Upper lobe of left lung (tissue), 6 donors: ENCODE measurements at regions not wholly inside any gene's neighbourhood (a gene's known extent, or its start where the extent isn't known, plus 50 kb on each side); places are given as distances from the start of the nearest gene placed in this dataset.
A peak's percentile ranks its signal among the peaks of the same experiment; 100 is the strongest.

Experiments
- ATAC-seq, 2 donors: fragments of 200-7000 bp; cut with Tn5 transposase; one replicate each; pipeline ENCODE4 v1.9.1; 2022; ENCODE audit warnings: mild to moderate bottlenecking in 2 of 2, moderate library complexity in 2 of 2; ENCODE audit not compliant: low FRiP score in 2 of 2
- DNase-seq, 2 donors: peaks; one replicate each; pipeline ENCODE4 v3.0.0-alpha.2; 2019 to 2020
- H3K27ac ChIP-seq, 4 donors: fragments of 200-600 bp; sonication (generic); one replicate each; pipeline ENCODE4 v1.5.1; 2016 to 2019
- H3K27me3 ChIP-seq, 4 donors: fragments of 200-600 bp; sonication (generic); one replicate each; pipeline ENCODE4 v1.5.1; 2017 to 2019
- H3K36me3 ChIP-seq, 4 donors: fragments of 200-600 bp; sonication (generic); one replicate each; pipeline ENCODE4 v1.5.1; 2016 to 2019
- H3K4me1 ChIP-seq, 4 donors: fragments of 200-600 bp; sonication (generic); one replicate each; pipeline ENCODE4 v1.5.1; 2018 to 2019
- H3K4me3 ChIP-seq, 4 donors: fragments of 200-600 bp; sonication (generic); one replicate each; pipeline ENCODE4 v1.5.1; 2017 to 2019; ENCODE audit warnings: mild to moderate bottlenecking in 2 of 4, moderate library complexity in 1 of 4
- H3K9me3 ChIP-seq, 4 donors: fragments of 200-600 bp; sonication (generic); one replicate each; pipeline ENCODE4 v1.5.1; 2018 to 2019
- EP300 ChIP-seq, 4 donors: sonication (generic); formaldehyde crosslinking; IDR thresholded peaks; one replicate each; pipeline ENCODE4 v1.5.1; 2017; ENCODE audit warnings: antibody characterized with exemption in 4 of 4, control low read depth in 2 of 4
- POLR2A ChIP-seq, 4 donors: fragments of 450-650 bp; IDR thresholded peaks; one replicate each; pipeline ENCODE4 v1.5.1; 2016 to 2017; ENCODE audit warnings: antibody characterized with exemption in 4 of 4, mild to moderate bottlenecking in 2 of 4
- POLR2AphosphoS5 ChIP-seq, 2 donors: sonication (generic); formaldehyde crosslinking; IDR thresholded peaks; one replicate each; pipeline ENCODE4 v1.5.1; 2017; ENCODE audit warnings: antibody characterized with exemption in 2 of 2
- WGBS, 2 donors: methylation state at CpG; one replicate each; pipeline ENCODE4 v1.1.5; 2017 to 2018; 5-methylcytosine and 5-hydroxymethylcytosine counted together
- TF ChIP-seq, protein P1 (sequence below), 6 experiments: fragments of 450-650 bp in 4 of 6; fragments of 200-600 bp in 2 of 6; sonication (generic) in 2 of 6; IDR thresholded peaks; one replicate each; pipeline ENCODE4 v1.5.1; 2016 to 2019; ENCODE audit warnings: antibody characterized with exemption in 6 of 6
- donor health status: DM: no; HTN: no; CAD: no; lungs with moderate emphysema.
- donor health status: DM: no; HTN: yes; CAD: no; lungs with severe emphysema.

DNA sequence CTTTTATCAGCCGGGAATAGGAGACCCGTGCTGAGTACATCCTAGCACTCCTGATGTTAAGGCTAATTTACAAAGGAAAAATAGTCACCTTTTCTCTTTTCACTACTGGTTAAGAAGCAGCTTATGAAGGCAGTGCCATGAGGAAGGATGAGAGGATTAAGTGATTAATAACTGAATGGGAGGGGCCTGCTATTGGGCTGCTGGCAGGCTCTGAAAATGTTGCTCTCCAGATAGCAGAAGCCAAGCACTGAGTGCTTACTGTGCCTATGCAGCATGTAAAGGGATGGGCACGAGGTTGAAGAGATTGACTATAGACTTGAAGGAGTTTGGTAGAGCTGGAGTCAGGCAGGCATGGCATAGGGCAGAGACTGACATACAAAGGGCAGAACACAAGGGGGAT, 282.4 kb upstream of the THSD7B start:
- H3K4me3 ChIP-seq = no peak overlapping the region
- H3K36me3 ChIP-seq = no peaks in the 10 kb centered on the region
- H3K27ac ChIP-seq = no peak overlapping the region
- no peaks in the 10 kb centered on the region for H3K27me3 ChIP-seq
- no peak for ATAC-seq
- DNase-seq = no peak
- 85 to 87% methylated on average over 3 of the region's 3 CpGs for WGBS, 2 donors
- H3K9me3 ChIP-seq = peaks cover 0 to 6% (median 0%) of the 10 kb centered on the region in 4 donors
- no peaks in the 10 kb centered on the region for H3K4me1 ChIP-seq
- TF ChIP-seq POLR2A (IDR thresholded peaks at IDR 0.05) (no peak), POLR2AphosphoS5 (IDR thresholded peaks at IDR 0.05) (no peak), EP300 (IDR thresholded peaks at IDR 0.05) (no peak)
- TF ChIP-seq, protein P1, sequence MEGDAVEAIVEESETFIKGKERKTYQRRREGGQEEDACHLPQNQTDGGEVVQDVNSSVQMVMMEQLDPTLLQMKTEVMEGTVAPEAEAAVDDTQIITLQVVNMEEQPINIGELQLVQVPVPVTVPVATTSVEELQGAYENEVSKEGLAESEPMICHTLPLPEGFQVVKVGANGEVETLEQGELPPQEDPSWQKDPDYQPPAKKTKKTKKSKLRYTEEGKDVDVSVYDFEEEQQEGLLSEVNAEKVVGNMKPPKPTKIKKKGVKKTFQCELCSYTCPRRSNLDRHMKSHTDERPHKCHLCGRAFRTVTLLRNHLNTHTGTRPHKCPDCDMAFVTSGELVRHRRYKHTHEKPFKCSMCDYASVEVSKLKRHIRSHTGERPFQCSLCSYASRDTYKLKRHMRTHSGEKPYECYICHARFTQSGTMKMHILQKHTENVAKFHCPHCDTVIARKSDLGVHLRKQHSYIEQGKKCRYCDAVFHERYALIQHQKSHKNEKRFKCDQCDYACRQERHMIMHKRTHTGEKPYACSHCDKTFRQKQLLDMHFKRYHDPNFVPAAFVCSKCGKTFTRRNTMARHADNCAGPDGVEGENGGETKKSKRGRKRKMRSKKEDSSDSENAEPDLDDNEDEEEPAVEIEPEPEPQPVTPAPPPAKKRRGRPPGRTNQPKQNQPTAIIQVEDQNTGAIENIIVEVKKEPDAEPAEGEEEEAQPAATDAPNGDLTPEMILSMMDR (IDR thresholded peaks at IDR 0.05) = no peak

DNA sequence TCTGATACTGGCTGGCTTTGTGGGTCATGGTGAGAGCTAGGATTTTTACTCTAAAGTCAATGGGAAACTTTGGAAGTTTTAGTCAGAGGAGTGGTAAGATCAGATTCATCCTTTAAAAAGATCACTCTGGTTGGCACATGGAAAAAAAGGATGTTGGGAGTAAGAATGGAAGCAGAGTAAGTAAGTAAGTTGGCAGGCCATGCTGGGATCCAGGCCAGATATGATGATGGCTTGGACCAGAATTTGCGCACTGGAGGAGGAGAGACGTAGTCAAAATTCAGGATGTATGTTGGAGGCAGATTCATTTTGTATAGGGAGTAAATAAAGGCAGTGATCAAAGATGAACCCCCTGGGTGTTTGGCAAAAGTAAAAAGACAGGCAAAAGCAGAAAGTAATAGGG, 283.3 kb upstream of the THSD7B start:
- no peak for ATAC-seq

DNA sequence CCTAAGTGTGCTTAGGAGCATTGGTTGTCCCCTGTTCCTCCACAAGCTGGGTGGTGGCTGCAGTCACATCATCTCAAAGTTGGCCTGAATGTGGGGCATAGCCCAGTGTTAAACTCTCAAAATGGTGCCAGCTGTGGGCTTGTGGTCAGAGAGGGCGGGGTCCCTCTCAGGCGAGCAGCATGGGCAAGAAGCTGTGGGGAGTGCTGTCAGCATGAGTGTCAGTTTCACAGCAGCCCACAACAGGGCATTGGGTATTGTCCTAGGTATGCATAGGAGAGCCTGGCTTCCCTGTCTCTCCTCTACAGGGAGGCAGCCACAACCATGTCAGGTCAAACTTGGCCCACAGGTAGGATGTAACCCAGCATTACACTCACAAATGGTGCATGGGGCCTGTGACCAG, 285.6 kb upstream of the THSD7B start:
- H3K9me3 ChIP-seq = peaks cover 0 to 6% (median 0%) of the 10 kb centered on the region in 4 donors
- 71% methylated on average over 2 of the region's 2 CpGs; no CpG with 5 or more reads in 1 of the 2 donors for WGBS, 2 donors
- no peak for ATAC-seq
- no peaks in the 10 kb centered on the region for H3K4me1 ChIP-seq
- no peak overlapping the region for H3K4me3 ChIP-seq
- no peaks in the 10 kb centered on the region for H3K36me3 ChIP-seq
- TF ChIP-seq, protein P1 (IDR thresholded peaks at IDR 0.05) = no peak
- TF ChIP-seq EP300 (IDR thresholded peaks at IDR 0.05) (no peak), POLR2AphosphoS5 (IDR thresholded peaks at IDR 0.05) (no peak), POLR2A (IDR thresholded peaks at IDR 0.05) (no peak)
- no peak for DNase-seq
- no peaks in the 10 kb centered on the region for H3K27me3 ChIP-seq
- no peak overlapping the region for H3K27ac ChIP-seq

More for the DNA sequence above, 283.3 kb upstream of the THSD7B start:
- H3K4me1 ChIP-seq = no peaks in the 10 kb centered on the region
- H3K4me3 ChIP-seq = no peak overlapping the region
- H3K27ac ChIP-seq = no peak overlapping the region
- DNase-seq = no peak
- peaks cover 0 to 6% (median 0%) of the 10 kb centered on the region in 4 donors for H3K9me3 ChIP-seq
- no peaks in the 10 kb centered on the region for H3K27me3 ChIP-seq
- H3K36me3 ChIP-seq = no peaks in the 10 kb centered on the region
- WGBS, 2 donors = 83 to 85% methylated on average over 2 of the region's 2 CpGs
- TF ChIP-seq POLR2A (IDR thresholded peaks at IDR 0.05) (no peak), EP300 (IDR thresholded peaks at IDR 0.05) (no peak), POLR2AphosphoS5 (IDR thresholded peaks at IDR 0.05) (no peak)
- TF ChIP-seq, protein P1 (IDR thresholded peaks at IDR 0.05) = no peak

DNA sequence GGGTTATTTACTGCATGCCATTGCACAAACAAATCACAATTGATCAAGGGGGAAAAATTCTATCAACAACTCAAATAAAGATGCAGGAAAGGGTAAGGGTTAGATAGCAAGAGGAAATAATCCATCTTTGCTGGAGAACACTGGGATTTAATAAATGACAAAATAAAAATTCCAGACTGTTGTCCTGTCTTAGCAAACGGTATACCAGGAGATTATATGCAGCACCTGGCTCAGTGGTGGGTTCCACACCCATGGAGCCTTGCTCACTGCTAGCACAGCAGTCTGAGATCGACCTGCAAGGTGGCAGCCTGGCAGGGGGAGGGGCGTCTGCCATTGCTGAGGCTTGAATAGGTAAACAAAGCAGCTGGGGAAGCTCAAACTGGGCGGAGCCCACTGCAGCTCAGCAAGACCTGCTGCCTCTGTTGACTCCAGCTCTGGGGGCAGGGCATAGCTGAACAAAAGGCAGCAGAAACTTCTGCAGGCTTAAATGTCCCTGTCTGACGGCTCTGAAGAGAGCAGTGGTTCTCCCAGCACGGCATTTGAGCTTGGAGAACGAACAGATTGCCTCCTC, 296.5 kb upstream of the THSD7B start:
- no peak for ATAC-seq
- H3K27ac ChIP-seq = no peak overlapping the region
- peak in 1 of 2 donors; percentile 17 for DNase-seq
- no peaks in the 10 kb centered on the region for H3K36me3 ChIP-seq
- WGBS, 2 donors = 40 to 47% methylated on average over 4 to 7 of the region's 7 CpGs
- no peak overlapping the region for H3K4me3 ChIP-seq
- H3K9me3 ChIP-seq = no peaks in the 10 kb centered on the region
- H3K4me1 ChIP-seq = no peaks in the 10 kb centered on the region
- TF ChIP-seq POLR2A (IDR thresholded peaks at IDR 0.05) (no peak), EP300 (IDR thresholded peaks at IDR 0.05) (no peak), POLR2AphosphoS5 (IDR thresholded peaks at IDR 0.05) (no peak)
- TF ChIP-seq, protein P1 (IDR thresholded peaks at IDR 0.05) = no peak
- no peaks in the 10 kb centered on the region for H3K27me3 ChIP-seq

DNA sequence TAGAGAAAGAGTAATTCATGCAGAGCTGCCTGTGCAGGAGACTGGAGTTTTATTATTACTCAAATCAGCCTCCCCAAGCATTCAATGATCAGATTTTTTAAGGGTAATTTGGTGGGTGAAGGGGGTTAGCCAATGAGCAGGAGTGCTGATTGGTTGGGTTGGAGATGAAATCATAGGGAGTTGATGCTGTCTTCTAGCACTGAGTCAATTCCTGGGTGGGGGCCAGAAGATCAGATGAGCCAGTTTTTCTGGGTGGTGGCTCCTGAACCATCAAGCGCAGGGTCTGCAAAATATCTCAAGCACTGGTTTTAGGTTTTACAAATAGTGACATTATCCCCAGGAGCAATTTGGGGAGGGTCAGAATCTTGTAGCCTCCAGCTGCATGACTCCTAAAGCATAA, 312.8 kb upstream of the THSD7B start:
- Histone ChIP-seq H3K27me3 (no peaks in the 10 kb centered on the region), H3K4me3 (no peak overlapping the region), H3K27ac (no peak overlapping the region), H3K4me1 (no peaks in the 10 kb centered on the region), H3K36me3 (no peaks in the 10 kb centered on the region), H3K9me3 (no peaks in the 10 kb centered on the region)
- DNase-seq (no peak), ATAC-seq (peak in 1 of 2 donors; percentile 78)
- WGBS, 2 donors = 96 to 100% methylated on average over 1 of the region's 1 CpG
- TF ChIP-seq EP300 (IDR thresholded peaks at IDR 0.05) (no peak), POLR2AphosphoS5 (IDR thresholded peaks at IDR 0.05) (no peak), POLR2A (IDR thresholded peaks at IDR 0.05) (no peak)
- TF ChIP-seq, protein P1 (IDR thresholded peaks at IDR 0.05) = no peak
